K562 (cell line): ENCODE measurements at regions not wholly inside any gene's neighbourhood (a gene's known extent, or its start where the extent isn't known, plus 50 kb on each side); places are given as distances from the start of the nearest gene placed in this dataset.

ENCODE experiments used
- CTCF ChIP-seq, 3 experiments: IDR thresholded peaks in 2 of 3; conservative IDR thresholded peaks in 1 of 3; 2 replicates each; pipeline ENCODE4 v1.5.1; 2011 to 2012; ENCODE audit warnings: low read length in 3 of 3, mild to moderate bottlenecking in 3 of 3, control low read depth in 2 of 3, improper control_type of control experiment in 1 of 3, inconsistent platforms in 1 of 3, low read depth in 1 of 3, mixed read lengths in 1 of 3, moderate library complexity in 1 of 3; ENCODE audit not compliant: insufficient read depth in 2 of 3
- EGR1 ChIP-seq: fragments of 450-650 bp; conservative IDR thresholded peaks from 2 replicates; pipeline ENCODE4 v1.6.1; 2017; ENCODE audit warnings: mild to moderate bottlenecking
- GATAD2A ChIP-seq: fragments of 450-650 bp; IDR thresholded peaks from 2 replicates; pipeline ENCODE4 v1.6.1; 2017
- KLF16 ChIP-seq: IDR thresholded peaks from 2 replicates; pipeline ENCODE4 v1.6.1; 2016; ENCODE audit warnings: antibody characterized with exemption
- NR1H2 ChIP-seq: sonication (generic); formaldehyde crosslinking; IDR thresholded peaks from 2 replicates; pipeline ENCODE4 v1.4.0; 2020; ENCODE audit warnings: mild to moderate bottlenecking, missing genetic modification reagents
- SPI1 ChIP-seq: IDR thresholded peaks from 2 replicates; pipeline ENCODE4 v1.6.1; 2011; ENCODE audit warnings: low read depth, low read length, control low read depth, borderline replicate concordance
- TCF7L2 ChIP-seq: fragments of 150-350 bp; IDR thresholded peaks from 2 replicates; pipeline ENCODE4 v1.6.1; 2016; ENCODE audit warnings: low read depth, mild to moderate bottlenecking, low read length, moderate library complexity
- TSC22D4 ChIP-seq: fragments of 450-650 bp; IDR thresholded peaks from 2 replicates; pipeline ENCODE4 v1.6.1; 2016; ENCODE audit warnings: missing genetic modification characterization, missing biosample characterization, control low read depth
- ZFX ChIP-seq: sonication (generic); formaldehyde crosslinking; IDR thresholded peaks from 2 replicates; pipeline ENCODE4 v1.8.0; 2022; ENCODE audit warnings: mild to moderate bottlenecking, missing genetic modification reagents, moderate library complexity
- ZSCAN29 ChIP-seq: fragments of 450-650 bp; IDR thresholded peaks from 2 replicates; pipeline ENCODE4 v1.6.1; 2017

GRCh38 chr2:21289989-21290388 is 166.2 kb downstream of the TDRD15 start:
- no peak for TF ChIP-seq CTCF (IDR thresholded peaks at IDR 0.05 in 2 of 3, conservative IDR thresholded peaks at IDR 0.05 in 1 of 3; ENCODE audit: insufficient read depth in 2 of 3, low read depth in 1 of 3, low read length in 3 of 3)
- TF ChIP-seq TSC22D4 (tag), result no peak
- TF ChIP-seq ZSCAN29, result no peak
- TF ChIP-seq NR1H2 (CRISPR knock-in tag), result no peak
- TF ChIP-seq GATAD2A, result no peak
- TF ChIP-seq ZFX (CRISPR knock-in tag), result no peak
- no peak for TF ChIP-seq KLF16
- TF ChIP-seq TCF7L2, result no peak
- no peak for TF ChIP-seq EGR1
- TF ChIP-seq SPI1, result no peak
